Neuronal stem cell (in vitro differentiated cells): ENCODE measurements at regions not wholly inside any gene's neighbourhood (a gene's known extent, or its start where the extent isn't known, plus 50 kb on each side); places are given as distances from the start of the nearest gene placed in this dataset.

Experiments
- DNase-seq: peaks from one replicate; pipeline ENCODE4 v3.0.0-alpha.2; 2013; ENCODE audit warnings: low spot score
- H2AFZ ChIP-seq: one replicate; pipeline ENCODE4 v1.6.1; 2013; ENCODE audit warnings: mild to moderate bottlenecking, low read length, inconsistent platforms
- H2AK5ac ChIP-seq: 2 replicates; pipeline ENCODE4 v1.6.1; 2013; ENCODE audit warnings: low read depth, mild to moderate bottlenecking, inconsistent platforms, low read length, moderate library complexity, mixed read lengths
- H2BK120ac ChIP-seq: 2 replicates; pipeline ENCODE4 v1.6.1; 2013; ENCODE audit warnings: low read depth, mild to moderate bottlenecking, inconsistent platforms, low read length, moderate library complexity, mixed read lengths
- H2BK12ac ChIP-seq: one replicate; pipeline ENCODE4 v1.6.1; 2013; ENCODE audit warnings: low read length, inconsistent platforms
- H2BK15ac ChIP-seq: 2 replicates; pipeline ENCODE4 v1.6.1; 2013; ENCODE audit warnings: mild to moderate bottlenecking, low read length, inconsistent platforms, mixed read lengths
- H2BK5ac ChIP-seq: one replicate; pipeline ENCODE4 v1.6.1; 2013; ENCODE audit warnings: inconsistent platforms, mild to moderate bottlenecking, low read length, moderate library complexity
- H3K14ac ChIP-seq: one replicate; pipeline ENCODE4 v1.6.1; 2013; ENCODE audit warnings: low read length, inconsistent platforms
- H3K18ac ChIP-seq: 2 replicates; pipeline ENCODE4 v1.6.1; 2013; ENCODE audit warnings: low read length, inconsistent platforms
- H3K23ac ChIP-seq: 2 replicates; pipeline ENCODE4 v1.6.1; 2013; ENCODE audit warnings: low read depth, mild to moderate bottlenecking, mixed read lengths, low read length, inconsistent platforms; ENCODE audit not compliant: poor library complexity
- H3K27ac ChIP-seq: replicated peaks from 3 replicates; pipeline ENCODE4 v1.5.1; 2013; ENCODE audit warnings: low read length, inconsistent platforms
- H3K27me3 ChIP-seq, 3 experiments: 2 replicates each; pipeline ENCODE4 v1.6.1; 2013; ENCODE audit warnings: low read length in 3 of 3, mild to moderate bottlenecking in 2 of 3, inconsistent platforms in 1 of 3, low read depth in 1 of 3, mixed read lengths in 1 of 3, moderate library complexity in 1 of 3; ENCODE audit not compliant: control insufficient read depth in 3 of 3, insufficient read depth in 3 of 3
- H3K36me3 ChIP-seq, 2 donors: replicated peaks in 1 of 2; 2 replicates each; pipeline ENCODE4 v1.6.1; 2013; ENCODE audit warnings: low read length in 2 of 2; ENCODE audit not compliant: control insufficient read depth in 2 of 2, insufficient read depth in 2 of 2
- H3K4ac ChIP-seq: 2 replicates; pipeline ENCODE4 v1.6.1; 2013; ENCODE audit warnings: inconsistent platforms, mild to moderate bottlenecking, low read length, moderate library complexity
- H3K4me1 ChIP-seq, 2 donors: 1 replicate in 1 of 2; 2 replicates in 1 of 2; pipeline ENCODE4 v1.6.1; 2013; ENCODE audit warnings: low read length in 2 of 2, low read depth in 1 of 2; ENCODE audit not compliant: control insufficient read depth in 2 of 2, insufficient read depth in 1 of 2
- H3K4me2 ChIP-seq: one replicate; pipeline ENCODE4 v1.6.1; 2013; ENCODE audit warnings: mild to moderate bottlenecking, low read length, inconsistent platforms; ENCODE audit not compliant: insufficient read depth, poor library complexity, severe bottlenecking
- H3K4me3 ChIP-seq, 2 donors: 2 replicates each; pipeline ENCODE4 v1.5.1; 2013; ENCODE audit warnings: low read length in 2 of 2, mild to moderate bottlenecking in 2 of 2, inconsistent platforms in 1 of 2, moderate library complexity in 1 of 2
- H3K79me1 ChIP-seq: one replicate; pipeline ENCODE4 v1.6.1; 2013; ENCODE audit warnings: low read depth, mild to moderate bottlenecking, inconsistent platforms, low read length, moderate library complexity
- H3K9ac ChIP-seq: one replicate; pipeline ENCODE4 v1.6.1; 2013; ENCODE audit warnings: mild to moderate bottlenecking, low read depth, low read length, inconsistent platforms; ENCODE audit not compliant: poor library complexity
- H3K9me3 ChIP-seq, 2 donors: replicated peaks in 1 of 2; 2 replicates each; pipeline versions ENCODE3 to v1.6.1; 2013; ENCODE audit warnings: low read length in 2 of 2, mild to moderate bottlenecking in 2 of 2, inconsistent platforms in 1 of 2, low read depth in 1 of 2, mixed read lengths in 1 of 2, moderate library complexity in 1 of 2; ENCODE audit not compliant: control insufficient read depth in 2 of 2, insufficient read depth in 1 of 2
- H4K8ac ChIP-seq: one replicate; pipeline ENCODE4 v1.6.1; 2013; ENCODE audit warnings: low read depth, mild to moderate bottlenecking, inconsistent platforms, low read length, moderate library complexity
- H4K91ac ChIP-seq: one replicate; pipeline ENCODE4 v1.6.1; 2013; ENCODE audit warnings: low read length, low read depth, mild to moderate bottlenecking, inconsistent platforms; ENCODE audit not compliant: poor library complexity
- WGBS, 2 donors: extraction: QIAGEN DNeasy Blood & Tissue Kit; methylation state at CpG; one replicate each; pipeline ENCODE4 v1.1.7; 2013; ENCODE audit warnings: missing lambda C conversion rate in 2 of 2, mixed read lengths in 1 of 2; ENCODE audit not compliant: insufficient read length in 2 of 2, insufficient replicate concordance in 1 of 2; ENCODE audit errors: extremely low coverage in 2 of 2; 5-methylcytosine and 5-hydroxymethylcytosine counted together

DNA sequence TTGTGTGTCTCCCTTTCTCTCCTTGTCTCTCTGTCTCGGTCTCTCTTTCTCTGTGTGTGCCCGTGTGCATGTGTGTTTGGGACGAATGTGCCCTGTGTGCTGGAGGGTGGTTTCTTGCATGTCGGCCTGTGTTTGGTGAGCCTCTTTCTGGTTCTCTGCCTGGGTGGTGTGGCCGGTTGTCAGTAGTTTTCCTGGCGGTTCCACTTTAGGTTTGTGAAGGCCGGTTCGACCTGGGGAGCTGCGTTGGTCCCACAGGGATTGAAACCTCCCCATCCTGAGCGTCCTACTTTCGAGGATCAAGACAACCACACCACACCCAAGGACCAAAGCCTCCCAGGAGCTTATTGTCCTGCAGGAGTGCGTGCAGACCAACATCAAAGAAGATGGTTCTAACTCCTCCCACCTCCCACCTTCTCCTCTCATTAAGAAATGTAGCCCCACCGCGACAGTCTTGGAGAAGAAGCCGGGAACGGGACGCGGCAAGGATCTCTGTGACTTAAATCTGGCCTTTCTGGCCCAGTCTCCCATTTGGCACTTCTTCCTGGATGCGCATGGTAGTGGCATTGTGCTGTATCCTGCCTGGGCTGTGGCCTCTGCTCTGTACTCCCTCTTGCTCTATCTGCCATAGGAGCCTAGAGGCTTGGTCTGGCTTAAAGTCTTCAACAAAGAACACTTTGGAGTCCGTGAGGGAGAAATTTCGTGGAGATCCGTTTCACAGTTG is 1685.0 kb downstream of the TP53TG3F start:
- peaks cover 0 to 80% of the 10 kb centered on the region in 2 donors for H3K9me3 ChIP-seq
- H3K14ac ChIP-seq = no peak overlapping the region

DNA sequence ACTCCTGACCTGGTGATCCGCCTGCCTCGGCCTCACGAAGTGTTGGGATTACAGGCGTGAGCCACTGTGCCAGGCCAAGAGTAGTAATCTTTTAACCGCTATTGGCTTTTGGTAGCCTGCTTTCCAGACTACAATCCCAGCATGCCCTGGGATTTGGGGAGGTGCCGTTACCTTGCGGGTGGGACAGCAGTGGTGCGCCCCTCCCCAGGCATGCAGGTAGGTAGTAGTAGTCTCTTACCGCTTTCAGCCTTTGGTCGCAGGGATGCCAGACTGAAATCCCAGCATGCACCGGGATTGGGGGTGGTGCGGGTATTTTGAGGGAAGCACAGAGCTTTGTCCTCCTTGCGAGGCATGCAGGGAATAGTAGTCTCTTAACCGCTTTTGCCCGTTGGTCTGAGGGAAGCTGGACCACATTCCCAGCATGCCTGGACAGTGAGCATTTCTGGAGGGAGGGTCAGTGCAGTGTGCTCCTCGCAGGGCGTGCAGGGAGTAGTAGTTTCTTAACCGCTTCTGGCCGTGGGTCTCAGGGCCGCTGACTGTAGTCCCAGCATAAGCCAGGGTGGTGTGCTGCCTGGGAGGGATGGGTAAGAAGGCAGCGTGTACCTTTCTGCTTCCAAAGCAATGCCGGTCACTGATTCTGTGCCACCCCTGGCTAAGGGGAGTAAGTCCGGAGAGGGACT is 1686.8 kb downstream of the TP53TG3F start:
- no peak overlapping the region for H2BK15ac ChIP-seq
- H3K18ac ChIP-seq = no peak overlapping the region
- no peak overlapping the region for H3K4me3 ChIP-seq
- H3K4ac ChIP-seq = no peak overlapping the region
- peaks cover 0 to 82% of the 10 kb centered on the region in 2 donors for H3K9me3 ChIP-seq
- no peaks in the 10 kb centered on the region for H3K79me1 ChIP-seq
- H3K4me1 ChIP-seq = no peaks in the 10 kb centered on the region
- H2BK5ac ChIP-seq = no peak overlapping the region
- H3K9ac ChIP-seq = no peak overlapping the region
- no peak overlapping the region for H2AK5ac ChIP-seq
- H4K91ac ChIP-seq = no peak overlapping the region
- no peaks in the 10 kb centered on the region for H3K36me3 ChIP-seq
- no peak overlapping the region for H2BK12ac ChIP-seq
- H4K8ac ChIP-seq = no peak overlapping the region
- WGBS, 2 donors = no CpG with 5 or more reads among the region's 23 CpGs
- H2BK120ac ChIP-seq = no peak overlapping the region
- no peak overlapping the region for H3K27ac ChIP-seq
- DNase-seq = no peak
- H3K4me2 ChIP-seq = no peak overlapping the region
- no peak overlapping the region for H2AFZ ChIP-seq
- H3K23ac ChIP-seq = no peak overlapping the region
- H3K27me3 ChIP-seq = no peaks in the 10 kb centered on the region
- no peak overlapping the region for H3K14ac ChIP-seq

More for the DNA sequence above, 1685.0 kb downstream of the TP53TG3F start:
- no peak overlapping the region for H2BK5ac ChIP-seq
- H2BK12ac ChIP-seq = no peak overlapping the region
- H2AFZ ChIP-seq = no peak overlapping the region
- no peak overlapping the region for H4K8ac ChIP-seq
- no peak overlapping the region for H3K4me2 ChIP-seq
- no peak overlapping the region for H3K18ac ChIP-seq
- WGBS, 2 donors = no CpG with 5 or more reads among the region's 22 CpGs
- no peaks in the 10 kb centered on the region for H3K4me1 ChIP-seq
- H3K9ac ChIP-seq = no peak overlapping the region
- H2AK5ac ChIP-seq = no peak overlapping the region
- no peak overlapping the region for H3K27ac ChIP-seq
- H4K91ac ChIP-seq = no peak overlapping the region
- H3K36me3 ChIP-seq = no peaks in the 10 kb centered on the region
- H3K79me1 ChIP-seq = peaks cover 1% of the 10 kb centered on the region
- H2BK15ac ChIP-seq = no peak overlapping the region
- H3K23ac ChIP-seq = no peak overlapping the region
- H3K27me3 ChIP-seq = no peaks in the 10 kb centered on the region
- H2BK120ac ChIP-seq = no peak overlapping the region
- no peak for DNase-seq
- peak overlapping the region in 1 of 2 donors; percentile 63 for H3K4me3 ChIP-seq
- no peak overlapping the region for H3K4ac ChIP-seq

DNA sequence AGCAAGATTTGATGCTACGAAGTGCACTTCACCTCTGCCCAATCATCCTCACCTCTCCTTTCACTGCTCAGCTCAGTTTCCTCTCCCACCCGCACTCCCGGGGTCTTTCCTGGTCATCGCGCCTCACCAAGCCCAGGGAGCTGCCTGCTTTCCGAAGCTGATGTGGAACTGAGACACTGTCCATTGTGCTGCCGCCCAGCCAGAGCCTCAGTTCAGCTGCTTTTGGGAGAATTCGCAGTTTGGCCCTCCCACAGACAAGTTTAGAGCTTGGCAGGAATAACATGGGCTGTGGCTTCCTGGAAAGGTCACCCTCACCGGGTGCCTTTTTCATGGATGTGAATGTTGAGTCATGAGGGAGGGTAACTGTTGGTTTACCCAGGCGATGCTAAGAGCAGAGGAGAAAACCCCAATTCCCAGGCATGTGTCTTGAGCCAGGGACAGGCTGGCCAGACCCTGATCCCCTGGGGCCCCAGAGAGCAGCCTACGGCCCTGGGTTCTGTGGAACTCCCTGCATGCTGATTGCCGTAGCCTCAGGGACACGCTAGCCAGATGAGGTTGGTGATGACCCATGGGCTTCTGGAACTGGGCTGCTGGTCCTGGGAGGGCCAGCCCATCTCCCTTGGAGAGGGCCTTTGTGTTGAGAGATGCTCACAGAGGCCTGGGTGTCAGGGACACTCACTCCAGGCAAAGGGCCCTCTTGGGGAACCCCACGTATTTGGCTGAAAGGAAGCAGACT is 1687.5 kb downstream of the TP53TG3F start:
- H3K4me1 ChIP-seq = no peaks in the 10 kb centered on the region
- no peak overlapping the region for H2AFZ ChIP-seq
- no peak overlapping the region for H4K8ac ChIP-seq
- no peak for DNase-seq
- WGBS, 2 donors = no CpG with 5 or more reads among the region's 14 CpGs
- H3K23ac ChIP-seq = no peak overlapping the region
- no peak overlapping the region for H2AK5ac ChIP-seq
- no peaks in the 10 kb centered on the region for H3K36me3 ChIP-seq
- no peak overlapping the region for H2BK5ac ChIP-seq
- H2BK12ac ChIP-seq = no peak overlapping the region
- no peaks in the 10 kb centered on the region for H3K79me1 ChIP-seq
- H3K14ac ChIP-seq = no peak overlapping the region
- no peak overlapping the region for H3K4me2 ChIP-seq
- no peak overlapping the region for H3K9ac ChIP-seq
- H3K4me3 ChIP-seq = peak overlapping the region in 1 of 2 donors; percentile 51
- H3K4ac ChIP-seq = no peak overlapping the region
- H3K18ac ChIP-seq = no peak overlapping the region
- H2BK15ac ChIP-seq = no peak overlapping the region
- H3K27me3 ChIP-seq = no peaks in the 10 kb centered on the region
- no peak overlapping the region for H3K27ac ChIP-seq
- peaks cover 0 to 86% of the 10 kb centered on the region in 2 donors for H3K9me3 ChIP-seq
- H2BK120ac ChIP-seq = no peak overlapping the region
- H4K91ac ChIP-seq = no peak overlapping the region
